Spinal cord (tissue), 9 donors: ENCODE measurements at regions not wholly inside any gene's neighbourhood (a gene's known extent, or its start where the extent isn't known, plus 50 kb on each side); places are given as distances from the start of the nearest gene placed in this dataset.

ENCODE experiments used
- DNase-seq, 6 donors: peaks; one replicate each; pipeline versions ENCODE4 v3.0.0 to v3.0.0-alpha.2; 2013 to 2015; ENCODE audit warnings: low spot score in 6 of 6, low read depth in 4 of 6
- H3K27ac ChIP-seq: one replicate; pipeline ENCODE4 v1.5.1; 2013; ENCODE audit warnings: low read depth, low read length, control low read depth
- H3K27me3 ChIP-seq: one replicate; pipeline ENCODE4 v1.6.1; 2013; ENCODE audit warnings: low read length; ENCODE audit not compliant: control insufficient read depth, insufficient read depth
- H3K36me3 ChIP-seq: one replicate; pipeline ENCODE4 v1.6.1; 2013; ENCODE audit warnings: low read length; ENCODE audit not compliant: control insufficient read depth, insufficient read depth
- H3K4me1 ChIP-seq: one replicate; pipeline ENCODE4 v1.6.1; 2013; ENCODE audit warnings: low read length; ENCODE audit not compliant: control insufficient read depth, insufficient read depth
- H3K4me3 ChIP-seq: one replicate; pipeline ENCODE4 v1.5.1; 2013; ENCODE audit warnings: low read depth, low read length, control low read depth
- H3K9me3 ChIP-seq: one replicate; pipeline ENCODE4 v1.6.1; 2013; ENCODE audit warnings: low read length; ENCODE audit not compliant: control insufficient read depth, insufficient read depth
- WGBS: methylation state at CpG from one replicate; pipeline ENCODE4 v1.1.5; 2013; ENCODE audit warnings: missing lambda C conversion rate; ENCODE audit not compliant: insufficient coverage; 5-methylcytosine and 5-hydroxymethylcytosine counted together
- donor health status: healthy.

DNA sequence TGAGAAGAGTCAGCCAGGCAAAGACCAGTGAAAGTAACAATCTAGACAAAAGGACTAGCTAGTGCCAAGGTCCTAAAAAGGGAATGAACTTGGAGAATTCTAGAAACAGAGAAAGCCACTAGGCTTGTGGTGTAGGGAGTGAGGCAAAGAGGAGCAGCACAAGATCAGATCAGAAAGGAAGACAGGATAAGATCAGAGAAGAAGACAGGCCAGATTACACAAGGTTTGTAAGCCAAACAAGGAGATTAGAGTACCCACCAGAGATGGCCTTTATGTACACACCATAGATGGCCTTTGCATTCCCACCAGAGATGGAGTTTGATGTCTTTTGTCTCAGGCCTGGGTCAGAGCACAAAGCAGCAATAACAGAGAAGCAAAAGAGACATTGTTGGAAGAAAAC, 105.6 kb upstream of the PLCB4 start:
- DNase-seq, result no peak

DNA sequence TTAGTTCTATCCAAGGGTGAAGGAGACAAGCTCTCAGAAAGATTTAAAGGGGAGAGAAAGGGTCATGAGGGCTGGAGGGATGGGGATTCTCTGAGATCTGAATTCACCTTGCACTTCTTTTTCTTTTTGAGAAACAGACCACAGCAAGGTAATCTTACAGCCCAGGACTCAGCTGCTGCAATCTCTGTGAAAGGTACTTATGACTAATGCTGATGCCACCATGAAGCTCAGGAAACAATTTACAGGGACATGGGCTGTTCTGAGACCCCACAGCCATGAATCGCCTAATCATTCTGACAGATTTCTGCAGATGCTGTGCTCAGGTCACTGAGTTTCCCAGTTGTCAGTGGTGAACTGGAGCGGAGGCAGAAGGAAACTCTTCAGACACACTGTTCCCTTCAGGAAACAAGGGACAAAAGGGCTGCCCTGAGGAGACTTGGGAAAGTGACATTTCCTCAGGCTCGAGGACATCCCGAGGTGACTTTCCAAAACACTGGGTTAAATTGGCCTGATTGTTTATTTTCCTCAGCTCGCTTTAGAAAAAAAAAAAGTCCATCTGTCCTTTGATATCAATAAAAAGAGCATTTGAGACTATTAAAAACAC, 103.8 kb upstream of the PLCB4 start:
- H3K4me3 ChIP-seq, result no peak overlapping the region
- no peaks in the 10 kb centered on the region for H3K4me1 ChIP-seq
- WGBS, result 81% methylated on average over 4 of the region's 5 CpGs
- H3K27ac ChIP-seq, result no peak overlapping the region
- no peaks in the 10 kb centered on the region for H3K9me3 ChIP-seq
- no peak for DNase-seq
- no peaks in the 10 kb centered on the region for H3K27me3 ChIP-seq
- H3K36me3 ChIP-seq, result no peaks in the 10 kb centered on the region

More for the DNA sequence above, 105.6 kb upstream of the PLCB4 start:
- Histone ChIP-seq H3K9me3 (no peaks in the 10 kb centered on the region), H3K27me3 (no peaks in the 10 kb centered on the region), H3K4me3 (no peak overlapping the region), H3K4me1 (no peaks in the 10 kb centered on the region), H3K27ac (no peak overlapping the region), H3K36me3 (no peaks in the 10 kb centered on the region)

DNA sequence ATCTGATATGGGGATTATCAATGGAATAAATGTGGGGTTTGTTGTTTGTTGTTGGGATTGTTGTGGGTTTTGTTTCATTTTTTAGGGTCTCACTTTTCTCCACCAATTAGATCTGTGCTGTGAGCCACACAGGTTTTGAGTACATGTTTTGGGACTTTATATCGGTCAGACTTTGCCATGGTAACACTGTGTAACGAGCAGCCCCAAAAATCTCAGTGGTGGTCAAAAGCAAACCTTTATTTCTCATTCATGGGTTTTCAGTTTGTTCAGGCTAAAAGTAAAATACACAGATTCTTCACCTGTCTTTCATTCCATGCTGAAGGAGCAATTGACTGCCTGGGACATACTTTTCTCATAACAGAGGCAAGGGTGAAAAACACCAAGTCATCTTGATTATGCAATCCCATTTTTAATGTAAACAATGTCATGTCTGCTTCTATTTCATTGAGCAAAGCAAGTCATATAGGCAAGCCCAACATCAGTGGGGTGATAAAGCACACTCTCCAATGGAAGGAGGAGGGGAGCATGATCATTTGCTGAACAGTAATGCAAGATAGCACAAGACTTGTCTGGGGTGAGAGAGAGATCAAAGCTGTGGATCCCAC, 101.1 kb upstream of the PLCB4 start:
- Histone ChIP-seq H3K27ac (no peak overlapping the region), H3K9me3 (no peaks in the 10 kb centered on the region), H3K36me3 (no peaks in the 10 kb centered on the region), H3K4me3 (no peak overlapping the region), H3K4me1 (no peaks in the 10 kb centered on the region), H3K27me3 (no peaks in the 10 kb centered on the region)
- DNase-seq, result no peak
- 100% methylated on average over 1 of the region's 2 CpGs for WGBS

DNA sequence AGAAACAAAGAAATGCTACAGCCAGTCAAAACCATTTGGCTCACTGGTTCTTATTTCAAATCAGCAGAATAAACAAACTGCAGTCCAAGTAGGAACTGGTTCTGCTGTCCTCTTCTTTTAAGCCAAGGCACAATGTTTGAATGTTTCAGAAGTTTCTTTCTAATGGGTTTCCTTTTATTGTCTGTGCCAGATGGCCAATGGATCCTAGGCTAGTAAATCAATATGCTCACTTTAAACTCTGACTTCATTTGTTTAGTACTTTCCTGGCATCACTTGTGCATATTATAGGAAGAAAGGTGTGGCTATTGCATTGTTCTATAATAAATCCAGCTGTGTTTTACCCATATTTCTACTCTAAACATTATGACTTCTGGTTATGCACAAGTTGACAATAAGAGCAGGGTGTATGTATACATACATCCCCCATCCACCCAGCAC, 99.7 kb upstream of the PLCB4 start:
- H3K36me3 ChIP-seq, result no peaks in the 10 kb centered on the region
- no peaks in the 10 kb centered on the region for H3K9me3 ChIP-seq
- no peaks in the 10 kb centered on the region for H3K27me3 ChIP-seq
- no peaks in the 10 kb centered on the region for H3K4me1 ChIP-seq
- H3K27ac ChIP-seq, result no peak overlapping the region
- DNase-seq, result no peak
- no peak overlapping the region for H3K4me3 ChIP-seq

DNA sequence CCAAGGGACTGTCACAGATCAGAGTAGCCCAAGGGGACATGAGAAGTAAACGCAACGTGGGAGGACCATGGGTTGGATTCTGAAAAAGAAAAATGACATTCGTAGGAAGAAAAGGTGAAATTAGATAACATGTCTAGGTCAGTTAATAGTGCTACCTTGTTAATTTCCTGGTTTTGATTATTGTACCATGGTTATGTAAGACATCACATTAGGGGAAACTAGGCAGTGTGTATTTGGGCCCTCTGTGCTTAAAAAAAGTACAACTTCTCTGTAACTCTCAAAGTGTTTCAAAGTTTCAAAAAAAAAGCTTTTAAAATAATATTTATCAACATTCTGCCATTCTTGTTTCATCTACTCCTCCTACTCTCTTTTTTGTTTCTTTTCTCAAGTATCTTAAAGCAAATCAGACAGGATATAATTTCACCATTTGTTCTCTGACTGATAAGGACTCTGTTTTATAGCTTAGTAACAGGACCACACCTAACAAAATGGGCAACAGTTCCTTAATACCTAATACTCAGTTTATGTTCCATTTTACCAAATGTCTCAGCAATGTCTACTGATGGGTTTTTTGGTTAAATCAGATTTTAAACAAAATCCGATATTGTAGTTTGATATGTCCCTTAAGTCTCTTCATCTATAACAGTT, 97.1 kb upstream of the PLCB4 start:
- DNase-seq, result no peak
- H3K4me3 ChIP-seq, result no peak overlapping the region
- H3K4me1 ChIP-seq, result no peaks in the 10 kb centered on the region
- H3K27me3 ChIP-seq, result no peaks in the 10 kb centered on the region
- no peak overlapping the region for H3K27ac ChIP-seq
- H3K36me3 ChIP-seq, result no peaks in the 10 kb centered on the region
- WGBS, result 79% methylated on average over 3 of the region's 4 CpGs
- H3K9me3 ChIP-seq, result no peaks in the 10 kb centered on the region

DNA sequence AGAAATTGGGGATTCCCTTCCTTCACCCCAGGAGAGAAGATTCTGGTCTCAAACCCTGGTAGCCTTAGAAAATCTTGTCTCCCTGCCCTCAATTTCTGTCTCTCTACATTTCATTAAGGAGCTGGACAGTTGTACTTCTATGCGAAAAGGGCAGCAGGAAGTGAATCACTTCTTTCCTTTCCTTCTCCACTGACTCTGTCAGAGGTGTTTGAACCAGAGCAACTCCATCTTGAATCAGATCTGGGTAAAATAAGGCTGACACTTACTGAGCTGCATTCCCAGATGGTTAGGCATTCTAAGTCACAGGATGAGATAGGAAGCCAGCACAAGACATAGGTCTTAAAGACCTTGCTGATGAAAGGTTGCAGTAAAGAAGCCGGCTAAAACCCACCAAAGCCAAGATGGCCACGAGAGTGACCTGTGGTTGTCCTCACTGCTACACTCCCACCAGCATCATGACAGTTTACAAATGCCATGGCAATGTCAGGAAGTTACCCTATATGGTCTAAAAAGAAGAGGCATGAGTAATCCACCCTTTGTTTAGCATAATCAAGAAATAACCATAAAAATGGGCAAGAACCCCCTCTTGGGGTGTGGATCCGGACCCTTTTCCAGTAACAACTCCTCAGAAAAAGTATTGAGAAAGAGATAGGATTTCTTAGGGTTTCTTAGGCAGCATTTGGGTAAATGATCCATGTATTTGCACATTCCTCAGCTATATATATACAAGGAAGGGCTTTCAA, 95.8 kb upstream of the PLCB4 start:
- whole genome bisulfite sequencing, result 100% methylated on average over 1 of the region's 4 CpGs
- Histone ChIP-seq H3K27ac (no peak overlapping the region), H3K27me3 (no peaks in the 10 kb centered on the region), H3K9me3 (no peaks in the 10 kb centered on the region), H3K4me1 (no peaks in the 10 kb centered on the region), H3K36me3 (no peaks in the 10 kb centered on the region), H3K4me3 (no peak overlapping the region)
- no peak for DNase-seq

DNA sequence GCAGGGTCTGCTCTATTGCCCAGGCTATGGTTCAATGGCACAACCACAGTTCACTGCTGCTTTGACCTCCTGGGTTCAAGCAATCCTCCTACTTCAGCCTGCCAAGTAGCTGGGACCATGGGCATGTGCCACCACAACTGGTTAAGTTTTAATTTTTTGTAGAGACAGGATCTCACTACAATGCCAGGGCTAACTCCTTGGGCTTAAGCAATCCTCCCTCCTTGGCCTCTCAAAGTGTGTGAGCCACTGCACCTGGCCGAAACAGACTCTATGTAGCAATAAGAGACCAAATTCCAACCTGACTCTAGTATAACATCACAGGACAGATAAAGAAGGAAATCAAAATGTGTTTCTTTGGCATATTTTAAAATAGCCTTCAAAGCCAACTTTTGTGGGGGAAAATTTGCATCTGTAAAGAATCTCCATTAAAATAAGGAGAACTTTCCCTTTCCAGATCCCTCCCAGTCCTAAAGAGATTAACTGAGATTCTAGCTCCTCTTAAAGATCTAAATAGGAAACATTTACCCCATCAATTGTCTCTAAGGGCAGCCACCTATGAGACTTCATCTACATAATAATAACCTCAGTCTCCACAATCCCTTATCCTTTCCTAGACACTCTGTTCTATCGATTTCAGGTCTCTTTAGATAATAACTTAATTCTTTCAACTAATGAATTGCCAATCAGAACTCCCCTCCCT, 94.7 kb upstream of the PLCB4 start:
- DNase-seq, result no peak
- Histone ChIP-seq H3K9me3 (no peaks in the 10 kb centered on the region), H3K4me3 (no peak overlapping the region), H3K36me3 (no peaks in the 10 kb centered on the region), H3K27me3 (no peaks in the 10 kb centered on the region), H3K4me1 (no peaks in the 10 kb centered on the region), H3K27ac (no peak overlapping the region)
- WGBS, result 70% methylated on average over 2 of the region's 2 CpGs

DNA sequence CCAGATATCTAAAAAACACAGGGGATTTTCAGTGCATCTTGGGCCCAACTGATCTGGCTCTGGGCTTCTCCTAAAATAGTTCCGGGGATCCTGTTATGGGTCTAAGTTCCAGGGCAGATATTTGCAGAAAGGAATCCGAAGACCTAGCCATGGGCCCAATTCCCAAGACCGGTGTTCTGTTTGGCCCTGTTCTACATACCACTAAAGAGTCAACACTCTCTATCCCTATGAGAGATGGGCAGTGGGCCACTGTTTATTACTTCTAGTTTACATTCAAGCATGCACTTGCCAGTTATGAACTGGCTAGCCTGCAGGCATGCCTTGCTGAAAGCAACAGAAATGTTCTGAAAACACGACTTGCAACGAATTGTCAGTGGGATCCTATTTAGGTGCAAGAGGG, 87.4 kb upstream of the PLCB4 start:
- Histone ChIP-seq H3K27me3 (no peaks in the 10 kb centered on the region), H3K9me3 (no peaks in the 10 kb centered on the region), H3K4me3 (no peak overlapping the region), H3K36me3 (no peaks in the 10 kb centered on the region), H3K4me1 (no peaks in the 10 kb centered on the region), H3K27ac (no peak overlapping the region)
- DNase-seq, result no peak
- 100% methylated on average over 1 of the region's 5 CpGs for WGBS

DNA sequence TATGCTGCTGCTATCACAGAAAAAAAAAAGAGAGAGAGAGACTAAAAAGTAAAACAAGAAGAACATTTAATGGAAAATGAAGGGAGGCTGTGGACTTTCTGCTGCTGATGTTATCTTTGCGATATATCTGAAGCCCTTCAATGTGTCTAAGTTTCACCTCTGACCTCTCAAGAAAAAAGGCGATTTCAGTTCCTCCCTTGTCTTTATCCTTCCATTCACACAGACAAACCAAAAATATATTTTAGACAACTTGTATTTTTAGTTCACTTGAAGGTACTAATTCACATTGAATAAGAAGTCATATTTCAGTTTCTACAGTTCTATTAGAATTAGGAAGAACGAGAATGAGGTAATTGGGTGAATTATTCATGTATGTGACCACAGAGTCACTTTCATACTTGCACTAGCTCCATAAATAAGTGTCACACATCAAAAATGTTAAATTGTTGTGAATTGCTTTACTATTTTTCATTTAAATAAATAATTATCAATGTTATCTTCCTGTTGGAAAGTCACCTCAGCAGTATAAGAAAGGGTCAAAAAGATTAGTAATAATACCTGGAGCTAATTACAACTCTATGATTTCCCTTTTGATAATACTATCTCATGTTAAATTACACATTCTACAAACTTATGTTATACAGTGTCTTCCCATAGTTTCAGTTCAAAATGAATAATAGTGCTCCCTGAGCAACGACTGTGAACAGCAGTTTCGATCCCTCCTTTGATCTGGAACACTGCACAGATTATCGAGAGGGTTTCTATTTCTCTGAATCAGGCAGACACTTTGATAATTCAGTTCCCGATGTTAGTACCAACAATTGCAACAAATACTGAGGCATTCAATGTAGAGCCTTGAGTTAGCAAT, 85.2 kb upstream of the PLCB4 start:
- Histone ChIP-seq H3K27me3 (no peaks in the 10 kb centered on the region), H3K27ac (no peak overlapping the region), H3K4me1 (no peaks in the 10 kb centered on the region), H3K36me3 (no peaks in the 10 kb centered on the region), H3K4me3 (no peak overlapping the region), H3K9me3 (no peaks in the 10 kb centered on the region)
- WGBS, result 84% methylated on average over 3 of the region's 7 CpGs
- no peak for DNase-seq
